Caco-2 (cell line): ENCODE measurements at regions not wholly inside any gene's neighbourhood (a gene's known extent, or its start where the extent isn't known, plus 50 kb on each side); places are given as distances from the start of the nearest gene placed in this dataset.
"Not testable (repeated sequence)": the region's sequence is repeated elsewhere in the genome, so short reads cannot be mapped to it uniquely, and the experiment has no call there.

Source experiments
- BruUV-seq: library from RNA; stranded (reverse); fragments of 400-500 nt; replicated peaks from 2 replicates; lab custom pipeline; 2021; lab: Mats Ljungman, UMichigan
- CTCF ChIA-PET: fragments of 300-600 bp; sonication (Branson Sonifier 250); formaldehyde crosslinking; loops from one replicate; lab custom pipeline; 2022; ENCODE audit warnings: antibody characterized with exemption; lab: Charles Lee
- POLR2A ChIA-PET: fragments of 300-600 bp; sonication (Branson Sonifier 250); formaldehyde crosslinking; loops from one replicate; lab custom pipeline; 2022; ENCODE audit warnings: antibody characterized with exemption; lab: Charles Lee
- DNase-seq, 2 experiments: peaks; one replicate each; pipeline versions ENCODE4 v3.0.0 to v3.0.0-alpha.2; 2020 to 2022
- H3K27me3 ChIP-seq: replicated peaks from 2 replicates; pipeline ENCODE4 v1.6.0; 2011; ENCODE audit warnings: low read length; ENCODE audit not compliant: control insufficient read depth, insufficient read depth
- H3K36me3 ChIP-seq: 2 replicates; pipeline ENCODE4 v1.5.1; 2011; ENCODE audit warnings: low read length; ENCODE audit not compliant: control insufficient read depth, insufficient read depth
- H3K4me1 ChIP-seq: fragments of 250-450 bp; sonication (Bioruptor Pico); 2 replicates; pipeline ENCODE4 v1.5.1; 2020; ENCODE audit warnings: mild to moderate bottlenecking
- H3K4me3 ChIP-seq: 2 replicates; pipeline ENCODE4 v1.5.1; 2011; ENCODE audit warnings: low read depth, mild to moderate bottlenecking, control low read depth, low read length
- H3K9me3 ChIP-seq: fragments of 250-450 bp; sonication (Bioruptor Pico); 2 replicates; pipeline ENCODE4 v1.5.1; 2020; ENCODE audit warnings: mild to moderate bottlenecking, moderate library complexity
- H3K27ac Mint-ChIP-seq: one replicate; pipeline ENCODE4 v1.8.0; 2022; ENCODE audit warnings: mixed read lengths; ENCODE audit not compliant: unreplicated experiment
- H3K27me3 Mint-ChIP-seq: one replicate; pipeline ENCODE4 v1.8.0; 2022; ENCODE audit warnings: mixed read lengths; ENCODE audit not compliant: insufficient read depth, unreplicated experiment
- H3K36me3 Mint-ChIP-seq: one replicate; pipeline ENCODE4 v1.8.0; 2022; ENCODE audit warnings: mild to moderate bottlenecking, mixed read lengths; ENCODE audit not compliant: insufficient read depth, unreplicated experiment
- H3K4me1 Mint-ChIP-seq: one replicate; pipeline ENCODE4 v1.8.0; 2022; ENCODE audit warnings: low read depth, mixed read lengths; ENCODE audit not compliant: unreplicated experiment
- H3K4me3 Mint-ChIP-seq: one replicate; pipeline ENCODE4 v1.8.0; 2022; ENCODE audit warnings: mild to moderate bottlenecking, moderate library complexity, mixed read lengths; ENCODE audit not compliant: unreplicated experiment
- H3K9me3 Mint-ChIP-seq: one replicate; pipeline ENCODE4 v1.8.0; 2022; ENCODE audit warnings: mixed read lengths; ENCODE audit not compliant: unreplicated experiment
- intact Hi-C: fragments of 100-400 bp; cut with micrococcal nuclease; formaldehyde crosslinking; loops from one replicate; pipeline ENCODE4 v1.10.0; 2022; ENCODE audit not compliant: unreplicated experiment
- TF ChIP-seq, protein P1 (sequence below), 2 experiments: fragments of 200-600 bp in 1 of 2; IDR thresholded peaks; 1 replicate in 1 of 2; 2 replicates in 1 of 2; pipeline versions ENCODE4 v1.5.1 to v1.8.0; 2011 to 2022; ENCODE audit warnings: antibody characterized with exemption in 1 of 2, control low read depth in 1 of 2, inconsistent platforms in 1 of 2, low read depth in 1 of 2, low read length in 1 of 2, mild to moderate bottlenecking in 1 of 2, moderate library complexity in 1 of 2; ENCODE audit not compliant: insufficient read depth in 1 of 2, severe bottlenecking in 1 of 2, unreplicated experiment in 1 of 2

DNA sequence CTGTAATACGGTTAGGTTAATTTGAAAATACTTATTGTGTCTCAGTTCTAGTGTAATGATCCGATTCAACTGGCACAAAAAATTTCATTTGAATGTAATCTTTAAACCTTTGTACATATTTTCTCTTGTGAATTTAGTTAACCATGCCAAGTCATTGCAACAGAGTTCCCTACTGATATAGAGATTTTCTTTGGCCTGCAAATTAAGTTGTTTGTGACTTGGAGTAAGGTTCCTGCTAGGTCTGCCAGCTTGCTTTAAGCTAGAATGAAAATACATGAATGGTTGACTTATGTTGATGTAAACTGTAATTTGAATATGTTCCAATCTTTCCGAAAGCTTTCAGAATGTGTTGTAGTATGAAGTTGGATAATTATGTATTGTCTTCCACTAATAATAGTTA lies 1004.1 kb upstream of the EDIL3 start:
- ChIA-PET CTCF (no interaction called here), POLR2A (no interaction called here)
- Mint-ChIP-seq H3K27me3 (no peaks in the 10 kb centered on the region), H3K9me3 (peaks cover 10% of the 10 kb centered on the region), H3K36me3 (no peaks in the 10 kb centered on the region), H3K4me3 (no peak overlapping the region), H3K4me1 (no peaks in the 10 kb centered on the region), H3K27ac (no peak overlapping the region)
- Histone ChIP-seq H3K27me3 (no peaks in the 10 kb centered on the region), H3K36me3 (no peaks in the 10 kb centered on the region), H3K4me1 (no peaks in the 10 kb centered on the region), H3K9me3 (no peaks in the 10 kb centered on the region), H3K4me3 (no peak overlapping the region)
- no peak for DNase-seq
- TF ChIP-seq, protein P1, sequence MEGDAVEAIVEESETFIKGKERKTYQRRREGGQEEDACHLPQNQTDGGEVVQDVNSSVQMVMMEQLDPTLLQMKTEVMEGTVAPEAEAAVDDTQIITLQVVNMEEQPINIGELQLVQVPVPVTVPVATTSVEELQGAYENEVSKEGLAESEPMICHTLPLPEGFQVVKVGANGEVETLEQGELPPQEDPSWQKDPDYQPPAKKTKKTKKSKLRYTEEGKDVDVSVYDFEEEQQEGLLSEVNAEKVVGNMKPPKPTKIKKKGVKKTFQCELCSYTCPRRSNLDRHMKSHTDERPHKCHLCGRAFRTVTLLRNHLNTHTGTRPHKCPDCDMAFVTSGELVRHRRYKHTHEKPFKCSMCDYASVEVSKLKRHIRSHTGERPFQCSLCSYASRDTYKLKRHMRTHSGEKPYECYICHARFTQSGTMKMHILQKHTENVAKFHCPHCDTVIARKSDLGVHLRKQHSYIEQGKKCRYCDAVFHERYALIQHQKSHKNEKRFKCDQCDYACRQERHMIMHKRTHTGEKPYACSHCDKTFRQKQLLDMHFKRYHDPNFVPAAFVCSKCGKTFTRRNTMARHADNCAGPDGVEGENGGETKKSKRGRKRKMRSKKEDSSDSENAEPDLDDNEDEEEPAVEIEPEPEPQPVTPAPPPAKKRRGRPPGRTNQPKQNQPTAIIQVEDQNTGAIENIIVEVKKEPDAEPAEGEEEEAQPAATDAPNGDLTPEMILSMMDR (IDR thresholded peaks at IDR 0.05; ENCODE audit: insufficient read depth in 1 of 2, low read depth in 1 of 2, low read length in 1 of 2, severe bottlenecking in 1 of 2, unreplicated experiment in 1 of 2), result no peak
- intact Hi-C loops, result no loop called here
- no TSS peak for BruUV-seq

DNA sequence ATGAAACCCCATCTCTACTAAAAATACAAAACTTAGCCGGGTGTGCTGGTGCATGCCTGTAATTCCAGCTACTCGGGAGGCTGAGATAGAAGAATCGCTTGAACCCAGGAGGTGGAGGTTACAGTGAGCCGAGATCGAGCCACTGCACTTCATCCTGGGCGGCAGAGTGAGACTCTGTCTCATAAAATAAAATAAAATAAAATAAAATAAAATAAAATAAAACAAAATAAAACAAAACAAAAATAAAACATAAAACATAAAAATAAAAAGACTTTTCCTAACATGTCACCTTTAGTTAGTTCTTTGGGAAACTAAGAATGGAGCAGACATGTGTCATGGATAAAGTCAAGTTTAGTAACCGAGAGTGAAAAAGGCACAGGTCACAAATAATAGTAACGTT lies 1007.6 kb upstream of the EDIL3 start:
- H3K4me1 Mint-ChIP-seq, H3K27ac Mint-ChIP-seq, intact Hi-C loops, POLR2A ChIA-PET, H3K36me3 ChIP-seq, H3K36me3 Mint-ChIP-seq, BruUV-seq, H3K4me3 ChIP-seq, CTCF ChIA-PET, H3K27me3 ChIP-seq, H3K4me3 Mint-ChIP-seq, DNase-seq, H3K9me3 Mint-ChIP-seq, H3K27me3 Mint-ChIP-seq, H3K9me3 ChIP-seq, H3K4me1 ChIP-seq: not testable (repeated sequence)

DNA sequence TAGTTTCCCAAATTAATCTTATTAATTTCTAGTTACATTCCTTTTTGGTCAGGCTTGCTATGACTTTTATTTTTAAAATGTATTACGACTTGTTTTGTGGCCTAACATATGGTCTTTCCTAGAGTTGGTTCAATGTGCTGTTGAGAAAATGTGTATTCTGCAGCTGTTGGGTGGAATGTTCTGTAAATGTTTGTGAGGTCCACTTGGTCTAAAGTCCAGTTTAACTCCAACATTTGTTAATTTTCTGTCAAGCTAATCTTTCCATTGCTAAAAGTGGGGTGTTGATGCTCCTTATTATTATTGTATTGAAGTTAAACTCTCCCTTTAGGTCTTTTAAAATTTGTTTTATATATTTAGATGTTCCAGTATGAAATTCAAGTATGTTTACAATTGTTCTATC lies 1010.8 kb upstream of the EDIL3 start:
- intact Hi-C loops, result no loop called here
- Mint-ChIP-seq H3K9me3 (no peaks in the 10 kb centered on the region), H3K36me3 (no peaks in the 10 kb centered on the region), H3K27me3 (no peaks in the 10 kb centered on the region), H3K27ac (no peak overlapping the region), H3K4me3 (no peak overlapping the region), H3K4me1 (no peaks in the 10 kb centered on the region)
- CTCF ChIA-PET, result no interaction called here
- no peaks in the 10 kb centered on the region for H3K27me3 ChIP-seq
- H3K9me3 ChIP-seq, result no peaks in the 10 kb centered on the region
- DNase-seq, result no peak
- no peaks in the 10 kb centered on the region for H3K36me3 ChIP-seq
- no TSS peak for BruUV-seq
- POLR2A ChIA-PET, result no interaction called here
- H3K4me1 ChIP-seq, result no peaks in the 10 kb centered on the region
- H3K4me3 ChIP-seq, result no peak overlapping the region
- TF ChIP-seq, protein P1 (IDR thresholded peaks at IDR 0.05; ENCODE audit: insufficient read depth in 1 of 2, low read depth in 1 of 2, low read length in 1 of 2, severe bottlenecking in 1 of 2, unreplicated experiment in 1 of 2), result no peak

DNA sequence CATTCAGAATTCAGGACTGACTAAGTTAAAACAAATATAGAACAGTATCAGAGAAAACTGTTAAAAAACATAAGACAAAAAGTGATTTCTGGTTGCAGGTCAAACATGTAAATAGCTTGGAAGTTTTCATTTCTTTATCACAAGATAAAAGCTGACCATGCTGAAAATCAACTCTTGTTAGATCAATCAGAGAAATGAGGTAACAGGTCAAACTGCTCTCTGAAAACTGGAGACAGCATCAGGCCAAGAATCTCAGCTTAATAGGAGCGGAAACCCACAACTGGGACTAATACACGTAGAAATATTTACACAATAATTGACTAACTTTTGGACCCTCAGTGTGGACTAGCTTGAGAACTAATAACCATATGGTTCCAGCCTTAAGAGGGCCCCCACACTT lies 1012.8 kb upstream of the EDIL3 start:
- Histone ChIP-seq H3K9me3 (no peaks in the 10 kb centered on the region), H3K4me3 (no peak overlapping the region), H3K4me1 (no peaks in the 10 kb centered on the region), H3K36me3 (no peaks in the 10 kb centered on the region), H3K27me3 (no peaks in the 10 kb centered on the region)
- Mint-ChIP-seq H3K4me3 (no peak overlapping the region), H3K9me3 (no peaks in the 10 kb centered on the region), H3K27ac (no peak overlapping the region), H3K27me3 (no peaks in the 10 kb centered on the region), H3K36me3 (no peaks in the 10 kb centered on the region), H3K4me1 (no peaks in the 10 kb centered on the region)
- ChIA-PET CTCF (no interaction called here), POLR2A (no interaction called here)
- TF ChIP-seq, protein P1 (IDR thresholded peaks at IDR 0.05; ENCODE audit: insufficient read depth in 1 of 2, low read depth in 1 of 2, low read length in 1 of 2, severe bottlenecking in 1 of 2, unreplicated experiment in 1 of 2), result no peak
- BruUV-seq, result no TSS peak
- intact Hi-C loops, result no loop called here
- DNase-seq, result no peak
